PC-9 (cell line): ENCODE measurements at regions not wholly inside any gene's neighbourhood (a gene's known extent, or its start where the extent isn't known, plus 50 kb on each side); places are given as distances from the start of the nearest gene placed in this dataset.

ENCODE experiments used
- BruUV-seq: library from RNA; stranded (reverse); fragments of 400-500 nt; replicated peaks from 2 replicates; lab custom pipeline; 2021; lab: Mats Ljungman, UMichigan
- CTCF ChIA-PET: fragments of 300-600 bp; sonication (Branson Sonifier 250); formaldehyde crosslinking; loops from one replicate; lab custom pipeline; 2022; ENCODE audit warnings: antibody characterized with exemption; lab: Charles Lee
- POLR2A ChIA-PET: fragments of 300-600 bp; sonication (Branson Sonifier 250); formaldehyde crosslinking; loops from one replicate; lab custom pipeline; 2022; ENCODE audit warnings: antibody characterized with exemption; ENCODE audit not compliant: unreplicated experiment; lab: Charles Lee
- DNase-seq, 2 experiments: peaks; one replicate each; pipeline versions ENCODE4 v3.0.0 to v3.0.0-alpha.2; 2015 to 2022; ENCODE audit warnings: mixed read lengths in 1 of 2
- H2AFZ ChIP-seq: fragments of 200-600 bp; sonication (generic); 2 replicates; pipeline ENCODE4 v1.8.1; 2017; ENCODE audit warnings: antibody characterized with exemption
- H3F3A ChIP-seq: fragments of 200-600 bp; sonication (generic); 2 replicates; pipeline ENCODE4 v1.8.1; 2017; ENCODE audit warnings: antibody characterized with exemption, mild to moderate bottlenecking, low read depth; ENCODE audit not compliant: insufficient read depth
- H3K27ac ChIP-seq: fragments of 200-600 bp; sonication (generic); 2 replicates; pipeline ENCODE4 v1.6.1; 2016; ENCODE audit warnings: mixed run types
- H3K27me3 ChIP-seq: fragments of 200-600 bp; sonication (generic); 2 replicates; pipeline ENCODE4 v1.6.1; 2016; ENCODE audit warnings: low read depth, mixed run types; ENCODE audit not compliant: insufficient read depth
- H3K36me3 ChIP-seq: fragments of 200-600 bp; sonication (generic); 2 replicates; pipeline ENCODE4 v1.6.1; 2016; ENCODE audit warnings: low read depth, mixed run types
- H3K4me1 ChIP-seq: fragments of 200-600 bp; sonication (generic); replicated peaks from 2 replicates; pipeline ENCODE4 v1.6.1; 2016; ENCODE audit warnings: mixed run types; ENCODE audit not compliant: insufficient read depth
- H3K4me2 ChIP-seq: fragments of 200-600 bp; sonication (generic); 2 replicates; pipeline ENCODE4 v1.6.1; 2017; ENCODE audit warnings: mixed run types
- H3K4me3 ChIP-seq: fragments of 200-600 bp; sonication (generic); 2 replicates; pipeline ENCODE4 v1.6.1; 2016; ENCODE audit warnings: mixed run types
- H3K79me2 ChIP-seq: fragments of 200-600 bp; sonication (generic); 2 replicates; pipeline ENCODE4 v1.6.1; 2017; ENCODE audit warnings: low read depth, mixed run types
- H3K9me2 ChIP-seq: fragments of 200-600 bp; sonication (generic); 2 replicates; pipeline ENCODE4 v1.8.1; 2017; ENCODE audit warnings: mild to moderate bottlenecking; ENCODE audit not compliant: insufficient read depth
- H3K9me3 ChIP-seq: fragments of 200-600 bp; sonication (generic); 2 replicates; pipeline ENCODE4 v1.8.1; 2016; ENCODE audit warnings: low read depth; ENCODE audit not compliant: insufficient read depth
- H4K20me1 ChIP-seq: fragments of 200-600 bp; sonication (generic); 2 replicates; pipeline ENCODE4 v1.8.1; 2017; ENCODE audit not compliant: insufficient read depth
- CTCF ChIP-seq: fragments of 200-600 bp; sonication (generic); conservative IDR thresholded peaks from 2 replicates; pipeline ENCODE4 v1.6.1; 2017; ENCODE audit warnings: mixed run types, antibody characterized with exemption, mild to moderate bottlenecking, moderate library complexity
- EZH2 ChIP-seq: fragments of 200-600 bp; sonication (generic); IDR thresholded peaks from 2 replicates; pipeline ENCODE4 v1.8.0; 2017; ENCODE audit warnings: antibody characterized with exemption, low read depth
- intact Hi-C: fragments of 100-400 bp; cut with micrococcal nuclease; formaldehyde crosslinking; loops from one replicate; pipeline ENCODE4 v1.10.0; 2022; ENCODE audit not compliant: unreplicated experiment

GRCh38 chr7:18132811-18133210 is 105.2 kb upstream of the PRPS1L1 start:
- Histone ChIP-seq H3K36me3 (no peaks in the 10 kb centered on the region), H3K79me2 (no peaks in the 10 kb centered on the region), H2AFZ (no peak overlapping the region), H4K20me1 (no peaks in the 10 kb centered on the region), H3K9me2 (0 out of 2 replicates have a peak, but pooled peaks cover 5% of the 10 kb centered on the region), H3K27ac (no peak overlapping the region), H3K4me3 (no peak overlapping the region), H3K4me1 (no peaks in the 10 kb centered on the region), H3F3A (no peaks in the 10 kb centered on the region), H3K9me3 (no peaks in the 10 kb centered on the region), H3K27me3 (no peaks in the 10 kb centered on the region), H3K4me2 (no peak overlapping the region)
- intact Hi-C loops = no loop called here
- ChIA-PET POLR2A (no interaction called here), CTCF (no interaction called here)
- TF ChIP-seq CTCF (no peak), EZH2 (no peak)
- no peak for DNase-seq
- BruUV-seq = no TSS peak

- H3F3A ChIP-seq = no peaks in the 10 kb centered on the region
- CTCF ChIA-PET = interaction anchor here (0.6 kb wide), 1 partner anchor 105 kb away, joined by 3 read pairs; no protein-coding TSS in a partner anchor
- no peaks in the 10 kb centered on the region for H3K79me2 ChIP-seq
- no TSS peak for BruUV-seq
- no peaks in the 10 kb centered on the region for H3K4me1 ChIP-seq
- intact Hi-C loops = no loop called here
- H4K20me1 ChIP-seq = no peaks in the 10 kb centered on the region
- no peaks in the 10 kb centered on the region for H3K9me3 ChIP-seq
- DNase-seq = no peak
- no peak overlapping the region for H2AFZ ChIP-seq
- H3K27me3 ChIP-seq = no peaks in the 10 kb centered on the region
- no peak overlapping the region for H3K27ac ChIP-seq
- H3K36me3 ChIP-seq = no peaks in the 10 kb centered on the region
- 0 out of 2 replicates have a peak, but pooled peaks cover 5% of the 10 kb centered on the region for H3K9me2 ChIP-seq
- no peak overlapping the region for H3K4me3 ChIP-seq
- POLR2A ChIA-PET = no interaction called here
- no peak for TF ChIP-seq EZH2
- H3K4me2 ChIP-seq = no peak overlapping the region
These were observed 106.3 kb upstream of the PRPS1L1 start for GRCh38 chr7:18133921-18134320.

GRCh38 chr7:18140943-18141342 is 113.3 kb upstream of the PRPS1L1 start:
- Histone ChIP-seq H3K9me3 (no peaks in the 10 kb centered on the region), H4K20me1 (no peaks in the 10 kb centered on the region), H3K27ac (no peak overlapping the region), H3K36me3 (no peaks in the 10 kb centered on the region), H3K4me2 (no peak overlapping the region), H3F3A (no peaks in the 10 kb centered on the region), H2AFZ (no peak overlapping the region), H3K79me2 (no peaks in the 10 kb centered on the region), H3K4me1 (no peaks in the 10 kb centered on the region), H3K27me3 (no peaks in the 10 kb centered on the region), H3K9me2 (no peaks in the 10 kb centered on the region), H3K4me3 (no peak overlapping the region)
- ChIA-PET CTCF (no interaction called here), POLR2A (no interaction called here)
- TF ChIP-seq EZH2 (no peak), CTCF (no peak)
- no peak for DNase-seq
- intact Hi-C loops = no loop called here
- no TSS peak for BruUV-seq

- Histone ChIP-seq H3F3A (no peaks in the 10 kb centered on the region), H2AFZ (0 out of 2 replicates have a peak overlapping the region, but pooled peaks have one; percentile 26), H3K9me3 (no peaks in the 10 kb centered on the region), H3K27me3 (no peaks in the 10 kb centered on the region), H3K9me2 (no peaks in the 10 kb centered on the region; the same call in 1 of the 2 replicates), H4K20me1 (no peaks in the 10 kb centered on the region), H3K36me3 (no peaks in the 10 kb centered on the region), H3K4me3 (no peak overlapping the region), H3K4me1 (no peaks in the 10 kb centered on the region), H3K27ac (no peak overlapping the region), H3K4me2 (no peak overlapping the region), H3K79me2 (no peaks in the 10 kb centered on the region)
- BruUV-seq = no TSS peak
- ChIA-PET POLR2A (no interaction called here), CTCF (no interaction called here)
- no peak for TF ChIP-seq CTCF
- TF ChIP-seq EZH2 = no peak
- no peak for DNase-seq
- intact Hi-C loops = no loop called here
These were observed 116.5 kb upstream of the PRPS1L1 start for GRCh38 chr7:18144166-18144565.
